Loucy (cell line): ENCODE measurements at regions not wholly inside any gene's neighbourhood (a gene's known extent, or its start where the extent isn't known, plus 50 kb on each side); places are given as distances from the start of the nearest gene placed in this dataset.

ENCODE experiments used
- H2AFZ ChIP-seq: fragments of 200-600 bp; sonication (generic); 2 replicates; pipeline ENCODE4 v1.6.0; 2016; ENCODE audit warnings: antibody characterized with exemption, mild to moderate bottlenecking, low read length, moderate library complexity
- H3F3A ChIP-seq: fragments of 200-600 bp; 2 replicates; pipeline ENCODE4 v1.6.0; 2016; ENCODE audit warnings: antibody characterized with exemption, low read depth, mild to moderate bottlenecking
- H3K27me3 ChIP-seq: fragments of 200-600 bp; sonication (generic); 2 replicates; pipeline ENCODE4 v1.6.1; 2014; ENCODE audit warnings: low read length, mild to moderate bottlenecking; ENCODE audit not compliant: insufficient read depth, poor library complexity, severe bottlenecking
- H3K36me3 ChIP-seq: fragments of 200-600 bp; sonication (generic); 2 replicates; pipeline ENCODE4 v1.6.1; 2016; ENCODE audit warnings: low read length; ENCODE audit not compliant: insufficient read depth
- H3K4me1 ChIP-seq: fragments of 200-600 bp; sonication (generic); 2 replicates; pipeline ENCODE4 v1.5.1; 2014; ENCODE audit warnings: low read length, mild to moderate bottlenecking; ENCODE audit not compliant: insufficient read depth, poor library complexity, severe bottlenecking
- H3K4me2 ChIP-seq: fragments of 200-600 bp; sonication (generic); 2 replicates; pipeline ENCODE4 v1.6.0; 2014; ENCODE audit warnings: antibody characterized with exemption, low read length, low read depth, mild to moderate bottlenecking; ENCODE audit not compliant: poor library complexity, severe bottlenecking
- H3K4me3 ChIP-seq: fragments of 200-600 bp; sonication (generic); 2 replicates; pipeline ENCODE4 v1.5.1; 2014; ENCODE audit warnings: low read length, mild to moderate bottlenecking, mixed read lengths; ENCODE audit not compliant: poor library complexity, severe bottlenecking
- H3K79me2 ChIP-seq: fragments of 200-600 bp; sonication (generic); 2 replicates; pipeline ENCODE4 v1.6.1; 2014; ENCODE audit warnings: low read length; ENCODE audit not compliant: insufficient read depth
- H3K9ac ChIP-seq: fragments of 200-600 bp; sonication (generic); 2 replicates; pipeline ENCODE4 v1.6.0; 2014; ENCODE audit warnings: mild to moderate bottlenecking, low read depth, low read length, moderate library complexity; ENCODE audit not compliant: poor library complexity, severe bottlenecking
- H3K9me2 ChIP-seq: fragments of 200-600 bp; sonication (generic); replicated peaks from 2 replicates; pipeline ENCODE4 v1.6.1; 2016; ENCODE audit warnings: low read depth, low read length, mixed read lengths
- H3K9me3 ChIP-seq: fragments of 200-600 bp; sonication (generic); 2 replicates; pipeline ENCODE4 v1.6.1; 2014; ENCODE audit warnings: mild to moderate bottlenecking, antibody characterized with exemption, low read length, low read depth; ENCODE audit not compliant: insufficient read depth
- H4K20me1 ChIP-seq: fragments of 200-600 bp; sonication (generic); 2 replicates; pipeline ENCODE4 v1.6.0; 2014; ENCODE audit warnings: antibody characterized with exemption, low read length, mild to moderate bottlenecking; ENCODE audit not compliant: insufficient read depth, poor library complexity, severe bottlenecking
- EZH2phosphoT487 ChIP-seq: fragments of 200-600 bp; IDR thresholded peaks from 2 replicates; pipeline ENCODE4 v1.6.1; 2018; ENCODE audit warnings: antibody characterized with exemption, mild to moderate bottlenecking, moderate library complexity, borderline replicate concordance
- TF ChIP-seq, protein P1 (sequence below): fragments of 200-600 bp; sonication (generic); conservative IDR thresholded peaks from 2 replicates; pipeline ENCODE4 v1.5.1; 2014; ENCODE audit warnings: mild to moderate bottlenecking, antibody characterized with exemption, low read length

DNA sequence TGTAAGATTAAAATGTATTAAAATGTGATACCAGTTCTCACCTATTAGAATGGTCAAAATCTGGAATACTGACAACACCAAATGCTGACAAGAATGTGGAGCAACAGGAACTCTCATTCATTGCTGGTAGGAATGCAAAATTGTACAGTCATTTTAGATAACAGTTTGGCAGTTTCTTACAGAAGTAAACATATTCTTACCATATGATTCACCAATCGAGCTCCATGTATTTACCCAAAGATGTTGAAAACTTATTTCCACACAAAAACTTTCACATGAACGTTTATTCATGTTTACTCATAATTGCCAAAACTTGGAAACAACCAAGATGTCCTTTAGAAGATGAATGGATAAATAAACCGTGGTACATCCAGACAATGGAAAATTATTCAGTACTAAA lies 1193.5 kb upstream of the ACVR2A start:
- Histone ChIP-seq H3K36me3 (no peaks in the 10 kb centered on the region), H3K9me3 (no peaks in the 10 kb centered on the region), H3F3A (no peaks in the 10 kb centered on the region), H4K20me1 (no peaks in the 10 kb centered on the region), H3K9me2 (no peaks in the 10 kb centered on the region), H3K9ac (no peak overlapping the region), H2AFZ (no peak overlapping the region), H3K4me3 (no peak overlapping the region), H3K4me2 (no peak overlapping the region), H3K79me2 (no peaks in the 10 kb centered on the region), H3K27me3 (no peaks in the 10 kb centered on the region), H3K4me1 (no peaks in the 10 kb centered on the region)
- TF ChIP-seq EZH2phosphoT487, result no peak
- TF ChIP-seq, protein P1, sequence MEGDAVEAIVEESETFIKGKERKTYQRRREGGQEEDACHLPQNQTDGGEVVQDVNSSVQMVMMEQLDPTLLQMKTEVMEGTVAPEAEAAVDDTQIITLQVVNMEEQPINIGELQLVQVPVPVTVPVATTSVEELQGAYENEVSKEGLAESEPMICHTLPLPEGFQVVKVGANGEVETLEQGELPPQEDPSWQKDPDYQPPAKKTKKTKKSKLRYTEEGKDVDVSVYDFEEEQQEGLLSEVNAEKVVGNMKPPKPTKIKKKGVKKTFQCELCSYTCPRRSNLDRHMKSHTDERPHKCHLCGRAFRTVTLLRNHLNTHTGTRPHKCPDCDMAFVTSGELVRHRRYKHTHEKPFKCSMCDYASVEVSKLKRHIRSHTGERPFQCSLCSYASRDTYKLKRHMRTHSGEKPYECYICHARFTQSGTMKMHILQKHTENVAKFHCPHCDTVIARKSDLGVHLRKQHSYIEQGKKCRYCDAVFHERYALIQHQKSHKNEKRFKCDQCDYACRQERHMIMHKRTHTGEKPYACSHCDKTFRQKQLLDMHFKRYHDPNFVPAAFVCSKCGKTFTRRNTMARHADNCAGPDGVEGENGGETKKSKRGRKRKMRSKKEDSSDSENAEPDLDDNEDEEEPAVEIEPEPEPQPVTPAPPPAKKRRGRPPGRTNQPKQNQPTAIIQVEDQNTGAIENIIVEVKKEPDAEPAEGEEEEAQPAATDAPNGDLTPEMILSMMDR, result no peak

GRCh38 chr2:146642066-146642465 lies 1202.8 kb upstream of the ACVR2A start:
- H3K4me2 ChIP-seq, result no peak overlapping the region
- no peak overlapping the region for H2AFZ ChIP-seq
- no peaks in the 10 kb centered on the region for H3K4me1 ChIP-seq
- no peaks in the 10 kb centered on the region for H3K36me3 ChIP-seq
- H3K27me3 ChIP-seq, result no peaks in the 10 kb centered on the region
- H3K4me3 ChIP-seq, result no peak overlapping the region
- no peaks in the 10 kb centered on the region for H3K9me3 ChIP-seq
- H4K20me1 ChIP-seq, result no peaks in the 10 kb centered on the region
- H3F3A ChIP-seq, result no peaks in the 10 kb centered on the region
- no peak overlapping the region for H3K9ac ChIP-seq
- no peak for TF ChIP-seq EZH2phosphoT487
- TF ChIP-seq, protein P1, result no peak
- H3K79me2 ChIP-seq, result no peaks in the 10 kb centered on the region
- H3K9me2 ChIP-seq, result no peaks in the 10 kb centered on the region

DNA sequence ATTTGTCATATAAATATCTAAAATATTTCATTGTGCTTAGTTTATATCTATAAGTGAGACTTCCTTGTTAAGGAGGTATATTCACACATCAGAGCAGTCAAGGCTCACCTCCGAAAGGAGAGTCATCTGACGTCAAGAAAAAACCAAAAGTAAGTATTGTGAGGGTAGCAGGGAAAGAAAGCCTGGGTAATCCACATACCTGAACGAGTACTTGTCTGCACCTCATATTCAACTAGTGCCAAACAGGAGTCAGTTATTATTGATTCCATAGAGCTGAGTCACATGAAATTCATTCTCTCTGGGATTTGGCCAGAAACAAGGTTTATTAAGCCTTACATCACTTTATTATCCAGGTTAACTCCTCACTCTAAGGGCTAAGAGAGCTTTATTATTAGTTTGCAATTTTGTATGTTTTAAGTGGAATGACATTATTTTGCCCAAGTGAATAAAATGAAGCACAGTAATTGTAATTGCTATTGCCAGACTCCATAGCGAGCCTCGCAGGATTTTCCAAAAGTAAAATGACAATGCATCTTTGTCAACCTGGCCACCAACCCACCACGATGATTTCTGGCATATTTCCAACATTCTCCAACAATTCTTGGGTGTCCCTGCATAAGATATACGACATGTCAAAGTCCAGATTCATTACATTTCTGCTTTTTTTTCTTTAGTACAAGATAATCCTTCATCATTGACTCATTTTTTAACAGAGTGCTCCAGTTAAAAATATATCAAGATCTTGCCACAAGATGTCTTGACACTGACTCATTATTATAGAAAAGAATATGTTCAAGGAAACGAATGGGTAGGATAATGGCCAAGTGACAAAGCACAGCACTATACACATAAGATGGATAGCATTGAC lies 1210.4 kb upstream of the ACVR2A start:
- TF ChIP-seq, protein P1, result no peak
- no peak for TF ChIP-seq EZH2phosphoT487
- H3K27me3 ChIP-seq, result no peaks in the 10 kb centered on the region
- no peaks in the 10 kb centered on the region for H4K20me1 ChIP-seq
- H3F3A ChIP-seq, result no peaks in the 10 kb centered on the region
- no peaks in the 10 kb centered on the region for H3K36me3 ChIP-seq
- H3K4me1 ChIP-seq, result no peaks in the 10 kb centered on the region
- H3K9ac ChIP-seq, result no peak overlapping the region
- H3K9me3 ChIP-seq, result no peaks in the 10 kb centered on the region
- no peaks in the 10 kb centered on the region for H3K9me2 ChIP-seq
- no peak overlapping the region for H3K4me2 ChIP-seq
- H3K79me2 ChIP-seq, result no peaks in the 10 kb centered on the region
- no peak overlapping the region for H3K4me3 ChIP-seq
- no peak overlapping the region for H2AFZ ChIP-seq
